BE2C (cell line): ENCODE measurements at regions not wholly inside any gene's neighbourhood (a gene's known extent, or its start where the extent isn't known, plus 50 kb on each side); places are given as distances from the start of the nearest gene placed in this dataset.

Experiments
- DNase-seq: peaks from one replicate; pipeline ENCODE4 v3.0.0-alpha.2; 2020
- H3K27me3 ChIP-seq: fragments of 250-450 bp; sonication (Bioruptor Pico); 2 replicates; pipeline ENCODE4 v1.5.1; 2020; ENCODE audit warnings: mild to moderate bottlenecking
- H3K36me3 ChIP-seq: fragments of 250-450 bp; sonication (Bioruptor Pico); 2 replicates; pipeline ENCODE4 v1.5.1; 2020; ENCODE audit warnings: mild to moderate bottlenecking
- H3K4me1 ChIP-seq: fragments of 250-450 bp; sonication (Bioruptor Pico); 2 replicates; pipeline ENCODE4 v1.5.1; 2020
- H3K4me3 ChIP-seq: 2 replicates; pipeline ENCODE4 v1.5.1; 2011; ENCODE audit warnings: low read depth, low read length
- H3K9me3 ChIP-seq: fragments of 250-450 bp; sonication (Bioruptor Pico); 2 replicates; pipeline ENCODE4 v1.5.1; 2020
- TF ChIP-seq, protein P1 (sequence below): IDR thresholded peaks from 2 replicates; pipeline ENCODE4 v1.5.1; 2012; ENCODE audit warnings: mild to moderate bottlenecking, low read depth, low read length

DNA sequence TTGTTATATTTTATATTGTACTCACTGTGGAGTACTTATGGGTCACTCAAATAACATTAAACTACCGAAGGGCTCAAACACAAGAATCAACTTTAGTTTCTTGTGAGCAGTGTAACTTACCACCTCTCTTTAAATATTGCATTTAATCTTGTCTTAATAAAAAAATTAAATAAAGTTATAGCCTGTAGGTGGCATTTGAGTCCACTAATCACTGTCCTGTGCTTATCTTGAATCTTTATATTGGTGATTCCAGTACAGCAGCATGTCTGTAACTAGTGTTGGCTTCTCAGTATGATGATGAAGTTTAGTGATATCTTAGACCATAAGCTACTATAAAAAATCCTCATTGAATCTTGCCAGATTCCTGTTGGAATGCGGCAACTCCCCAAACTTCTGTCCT, 313.8 kb downstream of the FAM170A start:
- Histone ChIP-seq H3K36me3 (no peaks in the 10 kb centered on the region), H3K27me3 (no peaks in the 10 kb centered on the region), H3K9me3 (no peaks in the 10 kb centered on the region), H3K4me3 (no peak overlapping the region), H3K4me1 (no peaks in the 10 kb centered on the region)
- TF ChIP-seq, protein P1, sequence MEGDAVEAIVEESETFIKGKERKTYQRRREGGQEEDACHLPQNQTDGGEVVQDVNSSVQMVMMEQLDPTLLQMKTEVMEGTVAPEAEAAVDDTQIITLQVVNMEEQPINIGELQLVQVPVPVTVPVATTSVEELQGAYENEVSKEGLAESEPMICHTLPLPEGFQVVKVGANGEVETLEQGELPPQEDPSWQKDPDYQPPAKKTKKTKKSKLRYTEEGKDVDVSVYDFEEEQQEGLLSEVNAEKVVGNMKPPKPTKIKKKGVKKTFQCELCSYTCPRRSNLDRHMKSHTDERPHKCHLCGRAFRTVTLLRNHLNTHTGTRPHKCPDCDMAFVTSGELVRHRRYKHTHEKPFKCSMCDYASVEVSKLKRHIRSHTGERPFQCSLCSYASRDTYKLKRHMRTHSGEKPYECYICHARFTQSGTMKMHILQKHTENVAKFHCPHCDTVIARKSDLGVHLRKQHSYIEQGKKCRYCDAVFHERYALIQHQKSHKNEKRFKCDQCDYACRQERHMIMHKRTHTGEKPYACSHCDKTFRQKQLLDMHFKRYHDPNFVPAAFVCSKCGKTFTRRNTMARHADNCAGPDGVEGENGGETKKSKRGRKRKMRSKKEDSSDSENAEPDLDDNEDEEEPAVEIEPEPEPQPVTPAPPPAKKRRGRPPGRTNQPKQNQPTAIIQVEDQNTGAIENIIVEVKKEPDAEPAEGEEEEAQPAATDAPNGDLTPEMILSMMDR = no peak
- no peak for DNase-seq

DNA sequence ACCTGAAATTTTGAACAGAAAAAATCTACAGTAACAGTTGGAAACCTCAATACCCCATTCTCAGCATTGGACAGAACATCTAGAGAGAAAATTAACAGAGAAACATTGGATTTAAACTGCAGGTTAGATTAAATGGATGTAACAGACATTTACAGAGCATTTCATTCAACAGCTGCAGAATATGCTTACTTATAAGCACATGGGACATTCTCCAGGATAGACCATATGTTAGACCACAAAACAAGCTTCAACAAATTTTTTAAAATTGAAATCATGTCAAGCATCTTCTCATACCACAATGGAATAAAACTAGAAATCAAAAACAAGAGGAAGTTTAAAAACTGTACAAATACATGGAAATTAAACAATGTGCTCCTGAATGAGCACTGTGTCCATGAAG, 316.3 kb downstream of the FAM170A start:
- H3K27me3 ChIP-seq = no peaks in the 10 kb centered on the region
- H3K4me3 ChIP-seq = no peak overlapping the region
- H3K9me3 ChIP-seq = no peaks in the 10 kb centered on the region
- TF ChIP-seq, protein P1 = no peak
- H3K4me1 ChIP-seq = no peaks in the 10 kb centered on the region
- no peaks in the 10 kb centered on the region for H3K36me3 ChIP-seq
- DNase-seq = no peak

DNA sequence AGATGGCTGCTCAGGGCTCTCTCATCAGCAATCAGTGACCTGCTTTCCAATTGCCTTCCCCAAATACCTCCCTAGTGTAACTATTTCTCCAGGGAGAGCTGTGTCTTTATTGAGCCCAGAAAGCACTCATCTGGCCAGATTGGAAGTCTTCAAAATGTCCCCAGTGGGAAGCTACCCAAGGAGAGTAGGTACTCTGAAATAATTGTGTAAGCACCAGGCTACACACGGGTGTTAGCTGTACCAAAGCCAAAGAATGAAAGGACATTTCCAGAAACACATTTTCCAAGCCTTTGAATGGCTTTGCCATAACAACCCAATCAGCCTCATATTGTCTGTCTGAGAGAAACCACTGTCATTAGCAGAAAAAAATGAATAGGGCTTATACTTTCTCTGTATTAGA, 318.8 kb downstream of the FAM170A start:
- Histone ChIP-seq H3K4me3 (no peak overlapping the region), H3K36me3 (no peaks in the 10 kb centered on the region), H3K4me1 (no peaks in the 10 kb centered on the region), H3K9me3 (no peaks in the 10 kb centered on the region), H3K27me3 (no peaks in the 10 kb centered on the region)
- DNase-seq = no peak
- TF ChIP-seq, protein P1 = no peak

DNA sequence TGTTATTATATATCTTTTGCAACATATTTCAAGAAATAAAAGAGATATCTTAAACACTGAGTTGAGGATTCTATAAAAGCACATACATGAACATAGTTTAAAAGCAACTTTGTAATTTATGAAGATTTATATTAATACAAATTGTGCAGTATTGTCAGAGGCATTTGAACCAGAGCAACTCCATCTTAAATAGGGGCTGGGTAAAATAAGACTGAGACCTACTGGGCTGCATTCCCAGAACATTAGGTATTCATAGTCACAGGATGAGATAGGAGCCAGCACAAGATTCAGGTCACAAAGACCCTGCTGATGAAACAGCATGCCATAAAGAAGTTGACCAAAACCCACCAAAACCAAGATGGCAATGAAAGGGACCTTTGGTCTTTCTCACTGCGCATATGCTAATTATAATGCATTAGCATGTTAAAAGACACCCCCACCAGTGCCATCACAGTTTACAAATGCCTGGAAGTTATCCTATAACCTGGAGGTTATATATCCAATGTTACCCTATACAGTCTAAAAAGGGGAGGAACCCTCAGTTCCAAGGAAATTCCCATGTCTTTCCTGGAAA, 320.2 kb downstream of the FAM170A start:
- Histone ChIP-seq H3K9me3 (no peaks in the 10 kb centered on the region), H3K36me3 (no peaks in the 10 kb centered on the region), H3K27me3 (no peaks in the 10 kb centered on the region), H3K4me3 (no peak overlapping the region), H3K4me1 (no peaks in the 10 kb centered on the region)
- TF ChIP-seq, protein P1 = no peak
- DNase-seq = no peak

DNA sequence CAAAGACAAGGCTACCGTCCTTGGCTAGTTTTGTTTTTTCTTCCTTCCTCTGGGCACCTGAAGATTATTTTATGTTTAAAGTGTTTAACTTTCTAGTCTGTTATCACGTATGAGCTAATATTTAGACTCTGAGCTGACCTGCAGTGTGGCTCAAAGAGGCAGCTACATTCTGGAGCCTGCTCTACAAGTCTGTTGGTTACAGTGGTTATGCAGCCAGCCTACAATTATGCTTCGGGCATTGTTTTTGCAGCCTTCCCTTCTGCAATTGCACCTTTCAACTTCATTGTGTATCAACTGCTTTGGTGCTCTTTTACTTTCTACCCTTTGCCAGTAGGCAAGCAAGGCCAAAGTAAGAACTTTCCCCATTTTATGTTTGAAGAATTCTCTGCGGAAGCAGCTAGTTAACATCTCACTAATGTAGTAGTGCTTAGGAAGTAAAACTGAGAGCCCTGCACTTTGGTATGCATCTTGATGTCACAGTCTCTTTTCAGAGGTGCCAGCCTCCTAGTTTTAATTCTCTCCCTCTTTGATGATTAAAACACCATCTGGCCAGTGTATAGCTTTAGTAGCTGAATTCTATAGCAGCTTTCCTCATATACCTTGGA, 322.1 kb downstream of the FAM170A start:
- Histone ChIP-seq H3K27me3 (no peaks in the 10 kb centered on the region), H3K36me3 (no peaks in the 10 kb centered on the region), H3K4me3 (no peak overlapping the region), H3K9me3 (no peaks in the 10 kb centered on the region), H3K4me1 (no peaks in the 10 kb centered on the region)
- TF ChIP-seq, protein P1 = no peak
- DNase-seq = no peak

DNA sequence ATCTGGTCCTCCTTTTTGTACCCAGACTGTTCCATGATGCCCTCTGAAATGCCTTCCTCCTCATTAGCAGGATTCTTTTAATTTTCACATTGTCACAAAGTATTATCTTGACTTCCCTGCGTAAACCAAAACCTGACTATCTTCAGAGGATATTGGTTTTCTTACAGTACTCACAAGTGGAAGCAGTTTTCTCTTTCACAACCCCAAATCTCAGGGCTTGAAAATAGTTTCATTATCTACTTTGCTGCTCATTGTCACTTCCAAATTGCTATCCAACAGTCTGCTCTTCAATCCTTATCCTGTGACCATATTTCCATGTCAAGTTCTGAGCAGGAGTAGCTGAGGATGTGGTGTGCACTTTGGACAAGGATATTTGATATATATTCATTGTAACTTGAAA, 324.1 kb downstream of the FAM170A start:
- no peak for DNase-seq
- H3K36me3 ChIP-seq = no peaks in the 10 kb centered on the region
- TF ChIP-seq, protein P1 = no peak
- H3K27me3 ChIP-seq = no peaks in the 10 kb centered on the region
- no peaks in the 10 kb centered on the region for H3K4me1 ChIP-seq
- H3K9me3 ChIP-seq = no peaks in the 10 kb centered on the region
- H3K4me3 ChIP-seq = no peak overlapping the region
